Caco-2 (cell line): ENCODE measurements at regions not wholly inside any gene's neighbourhood (a gene's known extent, or its start where the extent isn't known, plus 50 kb on each side); places are given as distances from the start of the nearest gene placed in this dataset.

Source experiments
- BruUV-seq: library from RNA; stranded (reverse); fragments of 400-500 nt; replicated peaks from 2 replicates; lab custom pipeline; 2021; lab: Mats Ljungman, UMichigan
- CTCF ChIA-PET: fragments of 300-600 bp; sonication (Branson Sonifier 250); formaldehyde crosslinking; loops from one replicate; lab custom pipeline; 2022; ENCODE audit warnings: antibody characterized with exemption; lab: Charles Lee
- POLR2A ChIA-PET: fragments of 300-600 bp; sonication (Branson Sonifier 250); formaldehyde crosslinking; loops from one replicate; lab custom pipeline; 2022; ENCODE audit warnings: antibody characterized with exemption; lab: Charles Lee
- DNase-seq, 2 experiments: peaks; one replicate each; pipeline versions ENCODE4 v3.0.0 to v3.0.0-alpha.2; 2020 to 2022
- H3K27me3 ChIP-seq: replicated peaks from 2 replicates; pipeline ENCODE4 v1.6.0; 2011; ENCODE audit warnings: low read length; ENCODE audit not compliant: control insufficient read depth, insufficient read depth
- H3K36me3 ChIP-seq: 2 replicates; pipeline ENCODE4 v1.5.1; 2011; ENCODE audit warnings: low read length; ENCODE audit not compliant: control insufficient read depth, insufficient read depth
- H3K4me1 ChIP-seq: fragments of 250-450 bp; sonication (Bioruptor Pico); 2 replicates; pipeline ENCODE4 v1.5.1; 2020; ENCODE audit warnings: mild to moderate bottlenecking
- H3K4me3 ChIP-seq: 2 replicates; pipeline ENCODE4 v1.5.1; 2011; ENCODE audit warnings: low read depth, mild to moderate bottlenecking, control low read depth, low read length
- H3K9me3 ChIP-seq: fragments of 250-450 bp; sonication (Bioruptor Pico); 2 replicates; pipeline ENCODE4 v1.5.1; 2020; ENCODE audit warnings: mild to moderate bottlenecking, moderate library complexity
- H3K27ac Mint-ChIP-seq: one replicate; pipeline ENCODE4 v1.8.0; 2022; ENCODE audit warnings: mixed read lengths; ENCODE audit not compliant: unreplicated experiment
- H3K27me3 Mint-ChIP-seq: one replicate; pipeline ENCODE4 v1.8.0; 2022; ENCODE audit warnings: mixed read lengths; ENCODE audit not compliant: insufficient read depth, unreplicated experiment
- H3K36me3 Mint-ChIP-seq: one replicate; pipeline ENCODE4 v1.8.0; 2022; ENCODE audit warnings: mild to moderate bottlenecking, mixed read lengths; ENCODE audit not compliant: insufficient read depth, unreplicated experiment
- H3K4me1 Mint-ChIP-seq: one replicate; pipeline ENCODE4 v1.8.0; 2022; ENCODE audit warnings: low read depth, mixed read lengths; ENCODE audit not compliant: unreplicated experiment
- H3K4me3 Mint-ChIP-seq: one replicate; pipeline ENCODE4 v1.8.0; 2022; ENCODE audit warnings: mild to moderate bottlenecking, moderate library complexity, mixed read lengths; ENCODE audit not compliant: unreplicated experiment
- H3K9me3 Mint-ChIP-seq: one replicate; pipeline ENCODE4 v1.8.0; 2022; ENCODE audit warnings: mixed read lengths; ENCODE audit not compliant: unreplicated experiment
- CTCF ChIP-seq, 2 experiments: fragments of 200-600 bp in 1 of 2; IDR thresholded peaks; 1 replicate in 1 of 2; 2 replicates in 1 of 2; pipeline versions ENCODE4 v1.5.1 to v1.8.0; 2011 to 2022; ENCODE audit warnings: antibody characterized with exemption in 1 of 2, control low read depth in 1 of 2, inconsistent platforms in 1 of 2, low read depth in 1 of 2, low read length in 1 of 2, mild to moderate bottlenecking in 1 of 2, moderate library complexity in 1 of 2; ENCODE audit not compliant: insufficient read depth in 1 of 2, severe bottlenecking in 1 of 2, unreplicated experiment in 1 of 2
- intact Hi-C: fragments of 100-400 bp; cut with micrococcal nuclease; formaldehyde crosslinking; loops from one replicate; pipeline ENCODE4 v1.10.0; 2022; ENCODE audit not compliant: unreplicated experiment

- Mint-ChIP-seq H3K9me3 (peaks cover 10% of the 10 kb centered on the region), H3K4me3 (no peak overlapping the region), H3K36me3 (no peaks in the 10 kb centered on the region), H3K4me1 (no peaks in the 10 kb centered on the region), H3K27me3 (no peaks in the 10 kb centered on the region), H3K27ac (no peak overlapping the region)
- Histone ChIP-seq H3K9me3 (no peaks in the 10 kb centered on the region), H3K4me1 (no peaks in the 10 kb centered on the region), H3K27me3 (no peaks in the 10 kb centered on the region), H3K36me3 (no peaks in the 10 kb centered on the region), H3K4me3 (no peak overlapping the region)
- BruUV-seq, result no TSS peak
- POLR2A ChIA-PET, result no interaction called here
- no peak for TF ChIP-seq CTCF (IDR thresholded peaks at IDR 0.05; ENCODE audit: insufficient read depth in 1 of 2, low read depth in 1 of 2, low read length in 1 of 2, severe bottlenecking in 1 of 2, unreplicated experiment in 1 of 2)
- DNase-seq, result no peak
- intact Hi-C loops, result no loop called here
- CTCF ChIA-PET, result no interaction called here
Measured at GRCh38 chr6:74182992-74183391, 487.0 kb downstream of the CD109 start.

GRCh38 chr6:74181471-74181870 lies 485.5 kb downstream of the CD109 start:
- intact Hi-C loops, result no loop called here
- BruUV-seq, result no TSS peak
- Mint-ChIP-seq H3K9me3 (peaks cover 10% of the 10 kb centered on the region), H3K27me3 (no peaks in the 10 kb centered on the region), H3K4me1 (no peaks in the 10 kb centered on the region), H3K36me3 (no peaks in the 10 kb centered on the region), H3K4me3 (no peak overlapping the region), H3K27ac (no peak overlapping the region)
- no peaks in the 10 kb centered on the region for H3K27me3 ChIP-seq
- no peak for DNase-seq
- ChIA-PET POLR2A (no interaction called here), CTCF (no interaction called here)
- no peak overlapping the region for H3K4me3 ChIP-seq
- TF ChIP-seq CTCF (IDR thresholded peaks at IDR 0.05; ENCODE audit: insufficient read depth in 1 of 2, low read depth in 1 of 2, low read length in 1 of 2, severe bottlenecking in 1 of 2, unreplicated experiment in 1 of 2), result no peak
- no peaks in the 10 kb centered on the region for H3K9me3 ChIP-seq
- no peaks in the 10 kb centered on the region for H3K4me1 ChIP-seq
- H3K36me3 ChIP-seq, result no peaks in the 10 kb centered on the region

GRCh38 chr6:74177506-74177905 lies 481.5 kb downstream of the CD109 start:
- Mint-ChIP-seq H3K27me3 (no peaks in the 10 kb centered on the region), H3K36me3 (no peaks in the 10 kb centered on the region), H3K4me3 (no peak overlapping the region), H3K9me3 (peaks cover 9% of the 10 kb centered on the region), H3K27ac (no peak overlapping the region), H3K4me1 (no peaks in the 10 kb centered on the region)
- DNase-seq, result no peak
- ChIA-PET POLR2A (no interaction called here), CTCF (no interaction called here)
- Histone ChIP-seq H3K27me3 (no peaks in the 10 kb centered on the region), H3K4me3 (no peak overlapping the region), H3K36me3 (no peaks in the 10 kb centered on the region), H3K9me3 (no peaks in the 10 kb centered on the region), H3K4me1 (no peaks in the 10 kb centered on the region)
- no TSS peak for BruUV-seq
- no peak for TF ChIP-seq CTCF (IDR thresholded peaks at IDR 0.05; ENCODE audit: insufficient read depth in 1 of 2, low read depth in 1 of 2, low read length in 1 of 2, severe bottlenecking in 1 of 2, unreplicated experiment in 1 of 2)
- intact Hi-C loops, result no loop called here
